Bronchial epithelial cell (primary cell): ENCODE measurements at regions not wholly inside any gene's neighbourhood (a gene's known extent, or its start where the extent isn't known, plus 50 kb on each side); places are given as distances from the start of the nearest gene placed in this dataset.

ENCODE experiments used
- DNase-seq: peaks from one replicate; pipeline ENCODE4 v3.0.0-alpha.2; 2010; ENCODE audit warnings: low read depth
- FAIRE-seq: peaks from 2 replicates; lab custom pipeline; 2011; peaks lifted over from hg19 to GRCh38; lab: Jason Lieb, UNC
- H3K27me3 ChIP-seq: 2 replicates; pipeline ENCODE4 v1.5.1; 2011; ENCODE audit warnings: low read length; ENCODE audit not compliant: control insufficient read depth, insufficient read depth
- H3K36me3 ChIP-seq: 2 replicates; pipeline ENCODE4 v1.5.1; 2011; ENCODE audit warnings: low read length; ENCODE audit not compliant: control insufficient read depth, insufficient read depth
- H3K4me3 ChIP-seq: 2 replicates; pipeline ENCODE4 v1.5.1; 2011; ENCODE audit warnings: mild to moderate bottlenecking, low read depth, low read length, control low read depth
- CTCF ChIP-seq: IDR thresholded peaks from 2 replicates; pipeline ENCODE4 v1.5.1; 2011; ENCODE audit warnings: mild to moderate bottlenecking, moderate library complexity, low read length, control low read depth, inconsistent platforms; ENCODE audit not compliant: insufficient read depth, severe bottlenecking

- Histone ChIP-seq H3K27me3 (no peaks in the 10 kb centered on the region), H3K4me3 (no peak overlapping the region), H3K36me3 (no peaks in the 10 kb centered on the region)
- TF ChIP-seq CTCF, result no peak
- FAIRE-seq, result no peak
- peak; percentile 87 for DNase-seq
Observed at GRCh38 chr3:78070188-78070587, 1030.3 kb downstream of the ROBO2 start.

GRCh38 chr3:78076379-78076778 lies 1036.5 kb downstream of the ROBO2 start:
- no peak for TF ChIP-seq CTCF
- no peaks in the 10 kb centered on the region for H3K27me3 ChIP-seq
- no peaks in the 10 kb centered on the region for H3K36me3 ChIP-seq
- DNase-seq, result no peak
- FAIRE-seq, result no peak
- no peak overlapping the region for H3K4me3 ChIP-seq

- TF ChIP-seq CTCF, result no peak
- Histone ChIP-seq H3K4me3 (no peak overlapping the region), H3K36me3 (no peaks in the 10 kb centered on the region), H3K27me3 (no peaks in the 10 kb centered on the region)
- FAIRE-seq, result no peak
- no peak for DNase-seq
Observed at GRCh38 chr3:78077178-78077577, 1037.3 kb downstream of the ROBO2 start.

GRCh38 chr3:78077842-78078241 lies 1037.9 kb downstream of the ROBO2 start:
- Histone ChIP-seq H3K36me3 (no peaks in the 10 kb centered on the region), H3K27me3 (no peaks in the 10 kb centered on the region), H3K4me3 (no peak overlapping the region)
- no peak for FAIRE-seq
- no peak for DNase-seq
- no peak for TF ChIP-seq CTCF

- Histone ChIP-seq H3K27me3 (no peaks in the 10 kb centered on the region), H3K36me3 (no peaks in the 10 kb centered on the region), H3K4me3 (no peak overlapping the region)
- DNase-seq (peak; percentile 17), FAIRE-seq (no peak)
- no peak for TF ChIP-seq CTCF
Observed at GRCh38 chr3:78079514-78079913, 1039.6 kb downstream of the ROBO2 start.

GRCh38 chr3:78086150-78086549 lies 1046.3 kb downstream of the ROBO2 start:
- no peak overlapping the region for H3K4me3 ChIP-seq
- TF ChIP-seq CTCF, result no peak
- H3K36me3 ChIP-seq, result no peaks in the 10 kb centered on the region
- FAIRE-seq (no peak), DNase-seq (peak; percentile 74)
- H3K27me3 ChIP-seq, result no peaks in the 10 kb centered on the region
